ENCODE measurements at regions not wholly inside any gene's neighbourhood (a gene's known extent, or its start where the extent isn't known, plus 50 kb on each side); places are given as distances from the start of the nearest gene placed in this dataset.
"Not testable (repeated sequence)": the region's sequence is repeated elsewhere in the genome, so short reads cannot be mapped to it uniquely, and the experiment has no call there.

- no peak for DNase-seq
Observed at GRCh38 chr6:137545073-137545472, 50.9 kb upstream of the OLIG3 start.

DNA sequence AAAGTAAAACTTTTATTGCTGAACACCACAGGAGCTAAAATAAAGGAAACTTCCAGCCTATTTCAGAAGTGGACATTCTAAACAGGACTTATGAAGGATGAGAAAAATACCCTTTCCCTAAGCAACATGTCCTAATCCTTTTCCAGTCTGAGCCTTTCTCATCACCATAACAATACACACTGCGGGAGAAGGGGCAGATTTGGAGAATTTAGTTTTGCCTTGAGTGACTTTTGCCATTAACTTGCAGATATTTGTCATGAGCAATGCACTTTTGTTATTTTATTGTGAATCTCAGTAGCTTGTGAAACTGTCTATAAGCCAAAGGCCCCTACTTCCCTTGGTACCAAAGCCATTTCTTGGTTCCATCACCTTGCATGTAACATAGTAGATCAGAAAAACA lies 53.0 kb upstream of the OLIG3 start:
- DNase-seq: no peak

DNA sequence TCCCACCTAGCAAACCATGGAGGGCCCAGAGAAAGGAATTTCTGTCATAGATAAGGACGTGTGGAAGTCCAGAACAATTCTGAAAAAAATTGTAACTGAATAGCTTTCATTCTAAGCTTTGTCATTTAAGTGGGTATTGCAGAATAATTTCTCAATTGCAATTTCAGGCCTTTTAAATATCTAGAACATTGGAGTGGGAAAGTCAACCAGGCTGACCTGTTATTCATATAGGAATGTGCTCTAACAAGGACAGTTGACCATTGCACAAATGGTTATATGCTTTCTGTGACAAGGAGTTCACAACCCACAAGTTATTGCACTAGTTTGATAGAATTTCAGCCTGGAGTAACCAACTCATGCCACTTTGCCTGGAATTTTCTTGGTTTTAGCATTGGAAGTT lies 53.4 kb upstream of the OLIG3 start:
- DNase-seq: no peak

DNA sequence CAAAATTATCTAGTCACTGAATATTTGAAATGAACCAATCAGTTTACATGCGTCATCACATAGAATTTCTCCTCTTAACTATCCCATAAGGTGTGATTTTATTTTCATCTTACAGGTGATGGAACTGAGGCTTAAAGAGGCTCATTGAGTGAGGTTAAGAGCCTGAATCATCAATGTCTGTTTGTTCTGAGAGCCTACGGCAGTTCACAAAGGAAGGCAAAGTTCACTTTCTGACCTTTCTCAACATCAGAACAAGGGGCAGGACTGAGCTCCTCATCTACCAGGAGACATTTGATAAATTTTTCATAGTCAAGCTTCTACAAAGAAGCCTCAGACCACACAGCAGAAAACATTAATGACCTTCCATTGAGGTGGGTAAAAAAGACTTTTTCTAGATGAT lies 54.9 kb upstream of the OLIG3 start:
- no peak for DNase-seq

DNA sequence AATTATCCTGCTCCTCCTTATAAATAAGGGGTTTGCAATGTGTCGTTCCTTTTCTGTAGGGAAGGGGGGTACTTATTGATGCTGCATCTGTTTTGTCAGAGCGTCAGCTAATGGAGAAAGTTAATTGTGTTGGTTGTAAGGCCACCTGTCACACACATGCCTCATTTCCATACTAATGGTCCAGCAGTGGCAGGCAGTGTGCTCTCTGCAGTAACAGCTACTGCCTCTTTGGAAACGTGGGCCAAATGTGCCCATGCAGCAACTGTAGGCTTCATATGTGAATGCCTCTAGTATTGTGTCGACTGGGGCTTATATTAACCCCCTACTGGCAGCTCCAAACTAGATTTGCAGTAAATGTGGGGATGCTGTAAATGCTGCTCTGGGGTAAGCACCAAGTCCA lies 56.3 kb upstream of the OLIG3 start:
- DNase-seq: peak; percentile 96

- DNase-seq: no peak
Observed at GRCh38 chr6:137552146-137552545, 58.0 kb upstream of the OLIG3 start.

DNA sequence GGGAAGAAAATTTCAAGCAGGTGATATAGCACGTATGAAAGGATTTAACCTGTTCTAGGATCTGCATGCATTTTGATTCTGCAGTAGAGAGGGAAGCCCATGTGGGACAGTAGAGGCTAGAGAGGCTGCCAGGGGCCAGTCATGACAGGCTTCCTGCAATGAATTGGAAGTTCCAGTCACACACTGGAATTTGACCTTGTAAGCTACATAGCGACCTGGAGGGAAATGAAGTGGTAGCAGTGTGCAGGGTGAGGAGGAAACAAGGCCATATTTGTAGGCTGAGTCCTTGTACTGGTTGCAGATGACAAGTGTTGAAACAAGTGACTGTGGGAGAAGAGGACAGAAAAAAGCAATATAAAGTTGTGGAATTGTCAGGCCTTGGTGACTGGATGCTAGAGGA lies 58.6 kb upstream of the OLIG3 start:
- no peak for DNase-seq

GRCh38 chr6:137559521-137560183 lies 65.5 kb upstream of the OLIG3 start:
- not testable (repeated sequence) for DNase-seq

GRCh38 chr6:137560184-137560563 lies 66.0 kb upstream of the OLIG3 start:
- no peak for DNase-seq

DNA sequence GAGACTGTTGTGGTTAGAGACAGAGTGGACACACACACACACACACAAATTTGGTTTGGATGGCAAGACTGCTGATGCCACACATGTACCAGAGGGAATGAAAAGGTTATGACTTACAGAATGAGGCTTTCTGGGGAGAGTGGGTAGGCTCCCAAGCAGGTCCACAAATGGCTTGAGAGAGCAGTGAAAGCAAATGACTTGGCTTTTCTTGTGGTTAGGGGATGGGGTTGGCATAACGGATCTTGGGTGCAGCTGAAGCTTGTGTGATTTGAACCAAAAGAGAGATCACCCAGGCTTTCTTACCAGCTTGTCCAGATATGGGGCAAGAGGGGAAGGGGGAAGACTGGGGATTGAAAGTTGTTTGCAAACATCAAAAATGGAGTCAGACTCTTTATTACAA lies 73.9 kb upstream of the OLIG3 start:
- no peak for DNase-seq

DNA sequence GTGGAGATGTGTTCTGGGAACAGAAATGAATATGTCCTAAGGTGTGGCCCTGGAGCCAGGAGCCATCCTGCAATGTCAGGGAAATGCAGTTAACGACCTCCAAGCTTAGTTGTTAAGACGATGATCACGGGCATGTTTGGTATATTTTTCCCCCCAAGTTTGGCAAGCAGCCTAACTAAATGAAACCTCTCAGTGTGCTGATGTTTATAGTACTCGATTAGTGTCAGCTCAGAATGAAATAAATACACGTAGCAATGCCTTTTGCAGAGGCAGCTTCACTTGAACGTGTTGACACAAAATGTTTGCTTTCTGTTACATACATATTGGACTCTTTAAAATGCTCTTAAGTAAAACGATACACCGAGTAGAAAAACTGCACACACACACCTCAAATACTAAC lies 76.2 kb upstream of the OLIG3 start:
- DNase-seq: no peak

DNA sequence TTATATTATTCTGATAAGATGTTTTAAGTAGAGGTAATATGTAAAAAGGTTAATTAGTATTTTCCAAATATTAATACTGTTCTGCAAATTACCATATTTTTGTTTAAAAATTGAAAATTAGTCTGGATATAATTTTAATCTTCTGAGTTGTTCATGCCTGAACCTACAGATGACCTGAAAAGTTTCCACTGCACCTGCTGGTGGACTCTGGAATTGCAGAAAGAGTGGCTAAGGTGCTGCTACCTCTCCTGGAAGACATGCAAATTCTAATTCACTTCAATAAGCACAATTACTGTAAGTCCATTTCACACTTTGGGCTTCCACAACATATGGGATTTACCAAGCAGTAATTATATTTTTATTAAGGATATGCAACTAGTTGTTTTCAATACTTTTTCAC lies 77.7 kb upstream of the OLIG3 start:
- no peak for DNase-seq

- no peak for DNase-seq
Observed at GRCh38 chr6:137573739-137574138, 79.5 kb upstream of the OLIG3 start.

GRCh38 chr6:137579612-137580011 lies 85.4 kb upstream of the OLIG3 start:
- DNase-seq: no peak

GRCh38 chr6:137581019-137581707 lies 87.0 kb upstream of the OLIG3 start:
- no peak for DNase-seq

DNA sequence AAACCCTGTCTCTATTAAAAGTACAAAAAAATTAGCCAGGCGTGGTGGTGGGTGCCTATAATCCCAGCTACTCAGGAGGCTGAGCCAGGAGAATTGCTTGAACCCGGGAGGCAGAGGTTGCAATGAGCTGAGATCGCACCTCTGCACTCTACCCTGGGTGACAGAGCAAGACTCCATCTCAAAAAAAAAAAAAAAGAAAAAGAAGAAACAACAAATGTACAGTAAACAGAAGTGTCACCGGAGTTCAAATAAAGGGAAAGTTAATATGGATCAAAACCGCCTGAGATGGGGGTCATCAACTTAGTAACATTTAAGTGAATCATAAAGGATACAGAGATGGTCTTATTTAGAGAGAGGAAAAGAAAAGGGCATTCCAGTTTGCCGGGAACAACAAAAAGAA lies 89.3 kb upstream of the OLIG3 start:
- not testable (repeated sequence) for DNase-seq

GRCh38 chr6:137588472-137588871 lies 94.3 kb upstream of the OLIG3 start:
- DNase-seq: no peak

DNA sequence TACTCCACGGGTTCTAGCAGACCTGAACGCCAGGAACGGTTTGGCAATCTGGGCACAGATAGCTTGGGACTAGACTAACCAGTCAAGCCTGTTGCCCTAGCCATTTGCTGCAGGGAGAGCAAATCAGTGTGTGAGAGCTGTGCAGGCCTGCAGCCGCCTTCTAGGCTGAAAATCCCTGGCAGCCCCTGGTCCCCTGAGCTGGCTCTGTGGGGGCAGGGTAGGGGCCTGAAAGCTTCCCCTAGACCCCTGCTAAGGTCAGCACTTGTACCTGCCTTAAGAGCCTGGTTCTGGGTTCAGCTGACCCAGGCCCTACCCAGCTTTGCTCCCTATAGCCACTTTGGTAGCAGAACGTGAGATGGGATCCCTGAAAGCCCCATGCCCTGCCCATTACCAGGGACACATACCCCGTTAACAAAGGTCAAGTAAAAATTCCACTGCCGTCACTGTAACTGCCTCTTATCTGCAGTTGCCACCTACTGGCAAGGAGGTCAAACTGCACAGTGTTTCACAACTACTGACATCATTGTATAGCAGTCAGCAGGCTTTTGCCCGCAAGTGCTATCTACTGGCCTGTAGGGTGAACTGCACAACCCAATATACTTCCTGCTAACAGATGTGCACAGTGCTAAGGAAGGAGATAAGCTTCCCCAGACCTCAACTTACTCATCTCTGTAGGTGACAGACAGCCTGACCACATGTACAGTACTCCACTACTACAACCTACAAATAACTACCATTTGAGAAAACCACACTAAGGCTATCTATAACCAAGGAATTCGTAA lies 95.1 kb upstream of the OLIG3 start:
- peak; percentile 57 for DNase-seq

DNA sequence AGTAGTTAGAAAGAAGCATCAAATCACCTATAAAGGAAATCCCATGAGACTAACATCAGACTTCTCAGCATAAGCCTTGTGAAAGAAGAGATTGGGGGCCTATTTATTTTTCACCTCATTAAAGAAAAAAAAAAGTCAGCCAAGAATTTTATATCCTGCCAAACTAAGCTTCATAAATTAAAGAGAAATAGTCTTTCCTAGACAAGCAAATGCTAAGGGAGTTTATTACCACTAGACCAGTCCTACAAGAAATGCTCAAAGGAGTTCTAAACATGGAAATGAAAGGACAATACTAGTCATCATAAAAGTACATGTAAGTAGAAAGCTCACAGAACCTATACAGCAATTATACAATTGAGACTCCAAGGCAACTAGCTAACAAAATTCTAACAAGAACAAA lies 96.5 kb upstream of the OLIG3 start:
- no peak for DNase-seq

- DNase-seq: no peak
Observed at GRCh38 chr6:137601471-137601870, 107.3 kb upstream of the OLIG3 start.

DNA sequence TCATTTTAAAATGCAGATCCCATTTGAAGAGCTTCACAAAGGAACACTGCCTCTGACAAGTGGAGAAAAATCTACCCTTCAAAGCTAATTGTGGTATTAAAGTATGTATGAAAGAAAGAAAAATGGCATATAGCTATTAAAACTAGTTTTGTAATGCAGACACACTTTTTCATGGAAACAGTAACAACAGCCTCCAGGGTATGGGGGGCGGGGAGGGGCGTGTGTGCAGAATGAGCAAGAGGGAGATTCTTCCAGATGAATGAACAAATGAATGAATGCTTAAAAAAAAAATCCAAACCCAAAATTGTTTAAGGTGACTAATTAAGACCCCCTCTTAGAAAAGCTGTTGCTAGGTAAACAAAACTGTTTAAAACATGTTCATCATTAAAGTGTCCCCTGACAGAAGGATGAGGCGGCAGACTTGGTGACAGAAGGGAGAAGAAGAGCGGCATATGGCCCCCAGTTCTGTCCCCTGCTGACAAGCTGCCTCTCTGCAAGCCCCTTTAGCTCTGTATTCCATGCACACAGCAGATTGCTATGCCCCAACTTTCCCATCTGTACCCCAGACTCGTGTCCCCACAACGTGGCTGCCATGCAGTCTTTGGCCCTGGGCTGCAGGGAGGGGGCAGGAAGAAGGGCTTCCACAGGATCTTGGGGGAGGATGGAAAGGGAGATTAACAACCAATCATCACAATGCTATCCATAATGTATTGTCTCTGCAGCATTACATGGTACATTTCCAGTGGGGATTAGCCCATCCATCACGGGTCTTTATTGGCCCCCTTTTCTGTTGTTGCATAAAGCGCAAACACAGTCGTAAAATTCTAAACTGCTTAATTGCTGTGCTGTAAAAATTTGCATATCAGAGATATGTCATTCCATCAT lies 108.4 kb upstream of the OLIG3 start:
- DNase-seq: peak; percentile 99

DNA sequence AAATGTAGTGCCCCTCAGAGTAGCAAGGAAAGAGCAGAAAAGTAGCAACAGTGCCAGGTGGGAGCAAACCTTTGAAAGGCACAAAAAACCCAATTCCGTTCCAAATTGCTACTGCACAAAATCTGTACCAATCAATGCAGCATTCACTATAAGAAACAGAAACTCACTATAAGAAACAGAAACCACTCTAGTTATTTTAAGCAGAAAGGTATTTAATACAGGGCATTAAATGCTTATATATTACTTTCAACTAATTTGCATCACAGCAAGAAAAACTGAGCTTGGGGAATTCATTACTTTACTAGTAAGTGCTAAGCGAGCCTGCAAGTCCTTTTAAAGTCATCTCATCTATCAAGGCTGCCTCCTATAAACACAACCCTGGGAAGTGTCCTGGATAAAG lies 116.5 kb upstream of the OLIG3 start:
- DNase-seq: no peak

DNA sequence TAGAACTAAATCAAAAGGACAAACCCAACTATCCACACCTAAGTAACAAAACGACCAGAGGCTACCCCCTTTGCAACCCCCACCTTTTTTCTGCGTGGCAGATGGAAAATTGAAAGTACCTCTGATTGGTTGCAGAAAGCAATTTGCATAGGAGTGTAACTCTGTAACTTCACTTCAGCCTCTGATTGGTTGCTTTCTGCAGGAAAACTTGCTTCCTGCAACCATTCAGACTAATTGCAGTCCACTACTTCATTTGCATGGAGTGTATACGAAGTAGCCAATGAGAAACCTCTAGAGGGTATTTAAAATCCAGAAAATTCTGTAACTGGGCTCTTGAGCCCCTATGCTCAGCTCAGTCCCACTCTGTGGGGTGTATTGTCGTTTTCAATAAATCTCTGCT lies 129.1 kb upstream of the OLIG3 start:
- no peak for DNase-seq
